ENCODE measurements at regions not wholly inside any gene's neighbourhood (a gene's known extent, or its start where the extent isn't known, plus 50 kb on each side); places are given as distances from the start of the nearest gene placed in this dataset.

- no peak for FAIRE-seq
- Histone ChIP-seq H3K27ac (no peak overlapping the region), H3K4me1 (no peaks in the 10 kb centered on the region), H3K4me2 (no peak overlapping the region), H3K4me3 (no peak overlapping the region), H3K9me3 (peaks cover 2% of the 10 kb centered on the region; the same call in 1 of the 3 replicates)
- ChIA-PET POLR2A (no interaction called here), CTCF (interaction anchor here (1.3 kb wide), 1 partner anchor 10 kb away, joined by 3 read pairs; no protein-coding TSS in a partner anchor)
- TF ChIP-seq FOSB (CRISPR knock-in tag; IDR thresholded peaks at IDR 0.05): no peak
- TF ChIP-seq RARB (CRISPR knock-in tag; IDR thresholded peaks at IDR 0.05): no peak
- no peak for TF ChIP-seq CHD2 (IDR thresholded peaks at IDR 0.05; ENCODE audit: low read length, partially characterized antibody)
- no peak for TF ChIP-seq SMC3 (IDR thresholded peaks at IDR 0.05)
- TF ChIP-seq ZSCAN20 (CRISPR knock-in tag; IDR thresholded peaks at IDR 0.05): no peak
- no peak for TF ChIP-seq CBX8 (IDR thresholded peaks at IDR 0.05)
- no peak for TF ChIP-seq REST (IDR thresholded peaks at IDR 0.05)
- TF ChIP-seq NPAS2 (CRISPR knock-in tag; IDR thresholded peaks at IDR 0.05; ENCODE audit: borderline replicate concordance): no peak
- TF ChIP-seq RFX5 (IDR thresholded peaks at IDR 0.05): no peak
- WGBS (ENCODE audit: missing lambda C conversion rate): 2% methylated on average over 8 of the region's 8 CpGs
- peak in 1 of 2 experiments; percentile 18; a peak in 1 of 6 replicates for ATAC-seq
- DNase-seq (ENCODE audit: low read depth in 1 of 2, low spot score in 1 of 2): no peak
These were observed 253.0 kb downstream of the DCDC2C start for GRCh38 chr2:3956406-3956805.

DNA sequence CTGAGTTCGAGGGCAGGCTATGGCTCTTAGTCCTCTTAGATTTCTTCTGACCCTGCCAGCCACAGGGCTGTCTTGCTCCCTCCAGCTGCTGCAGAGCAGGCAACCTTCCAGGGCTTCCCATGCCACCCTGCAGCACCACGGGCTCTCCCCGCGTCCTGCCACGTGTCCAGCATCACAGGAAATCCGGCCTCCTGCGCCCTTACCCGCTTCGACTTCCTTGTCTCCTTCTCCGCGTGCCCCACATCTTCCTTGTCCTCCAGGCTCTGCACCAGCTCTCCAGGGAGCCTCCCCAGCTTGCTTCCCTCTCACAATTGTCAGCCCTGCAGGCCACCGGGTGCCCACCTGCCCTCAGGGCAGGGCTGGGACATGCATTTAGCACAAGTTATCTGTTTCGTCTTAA lies 253.5 kb downstream of the DCDC2C start:
- POLR2A ChIA-PET: no interaction called here
- peak in 1 of 2 experiments; percentile 23; a peak in 3 of 6 replicates for ATAC-seq
- H3K4me1 ChIP-seq: no peaks in the 10 kb centered on the region

GRCh38 chr2:3958465-3958864 lies 255.1 kb downstream of the DCDC2C start:
- H3K4me2 ChIP-seq: no peak overlapping the region
- H3K27ac ChIP-seq: no peak overlapping the region
- WGBS (ENCODE audit: missing lambda C conversion rate): 9% methylated on average over 9 of the region's 9 CpGs
- FAIRE-seq (no peak), ATAC-seq (no peak), DNase-seq (ENCODE audit: low read depth in 1 of 2, low spot score in 1 of 2) (no peak)
- H3K4me1 ChIP-seq: no peaks in the 10 kb centered on the region
- H3K9me3 ChIP-seq: no peaks in the 10 kb centered on the region
- POLR2A ChIA-PET: no interaction called here
- CTCF ChIA-PET: interaction anchor here (1.1 to 2.7 kb wide), 14 partner anchors 9 to 1408 kb away, joined by 3 to 18 read pairs (median 6); no protein-coding TSS in a partner anchor
- TF ChIP-seq ZC3H11A (IDR thresholded peaks at IDR 0.05) (no peak), POLR2A (IDR thresholded peaks at IDR 0.05; ENCODE audit: low read length) (no peak), MYC (IDR thresholded peaks at IDR 0.05; ENCODE audit: borderline replicate concordance, low read length) (no peak), POLR2AphosphoS2 (conservative IDR thresholded peaks at IDR 0.05; ENCODE audit: low read length) (no peak), HEYL (CRISPR knock-in tag; IDR thresholded peaks at IDR 0.05) (no peak), EP300 (IDR thresholded peaks at IDR 0.05) (no peak), SREBF2 (IDR thresholded peaks at IDR 0.05) (no peak), CEBPB (IDR thresholded peaks at IDR 0.05) (no peak), MAFK (IDR thresholded peaks at IDR 0.05; ENCODE audit: partially characterized antibody) (no peak), SMC3 (IDR thresholded peaks at IDR 0.05) (no peak)
- no peak overlapping the region for H3K4me3 ChIP-seq

More for the DNA sequence above, 253.5 kb downstream of the DCDC2C start:
- Histone ChIP-seq H3K4me3 (no peak overlapping the region), H3K27ac (no peak overlapping the region), H3K9me3 (no peaks in the 10 kb centered on the region), H3K4me2 (no peak overlapping the region)
- FAIRE-seq (no peak), DNase-seq (ENCODE audit: low read depth in 1 of 2, low spot score in 1 of 2) (no peak)
- CTCF ChIA-PET: interaction anchor here (1.3 kb wide), 1 partner anchor 9 kb away, joined by 3 read pairs; no protein-coding TSS in a partner anchor
- TF ChIP-seq RARB (CRISPR knock-in tag; IDR thresholded peaks at IDR 0.05) (no peak), RCOR1 (IDR thresholded peaks at IDR 0.05; ENCODE audit: low read depth, low read length) (no peak), TFCP2L1 (CRISPR knock-in tag; IDR thresholded peaks at IDR 0.05) (no peak), CHD2 (IDR thresholded peaks at IDR 0.05; ENCODE audit: low read length, partially characterized antibody) (no peak), ZC3H11A (IDR thresholded peaks at IDR 0.05) (no peak), HOXB13 (CRISPR knock-in tag; IDR thresholded peaks at IDR 0.05; ENCODE audit: low read depth) (no peak)
- TF ChIP-seq, protein P1, sequence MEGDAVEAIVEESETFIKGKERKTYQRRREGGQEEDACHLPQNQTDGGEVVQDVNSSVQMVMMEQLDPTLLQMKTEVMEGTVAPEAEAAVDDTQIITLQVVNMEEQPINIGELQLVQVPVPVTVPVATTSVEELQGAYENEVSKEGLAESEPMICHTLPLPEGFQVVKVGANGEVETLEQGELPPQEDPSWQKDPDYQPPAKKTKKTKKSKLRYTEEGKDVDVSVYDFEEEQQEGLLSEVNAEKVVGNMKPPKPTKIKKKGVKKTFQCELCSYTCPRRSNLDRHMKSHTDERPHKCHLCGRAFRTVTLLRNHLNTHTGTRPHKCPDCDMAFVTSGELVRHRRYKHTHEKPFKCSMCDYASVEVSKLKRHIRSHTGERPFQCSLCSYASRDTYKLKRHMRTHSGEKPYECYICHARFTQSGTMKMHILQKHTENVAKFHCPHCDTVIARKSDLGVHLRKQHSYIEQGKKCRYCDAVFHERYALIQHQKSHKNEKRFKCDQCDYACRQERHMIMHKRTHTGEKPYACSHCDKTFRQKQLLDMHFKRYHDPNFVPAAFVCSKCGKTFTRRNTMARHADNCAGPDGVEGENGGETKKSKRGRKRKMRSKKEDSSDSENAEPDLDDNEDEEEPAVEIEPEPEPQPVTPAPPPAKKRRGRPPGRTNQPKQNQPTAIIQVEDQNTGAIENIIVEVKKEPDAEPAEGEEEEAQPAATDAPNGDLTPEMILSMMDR (IDR thresholded peaks at IDR 0.05): no peak
- 40% methylated on average over 13 of the region's 13 CpGs for WGBS (ENCODE audit: missing lambda C conversion rate)
